Transverse colon (tissue), 4 donors: ENCODE measurements at regions not wholly inside any gene's neighbourhood (a gene's known extent, or its start where the extent isn't known, plus 50 kb on each side); places are given as distances from the start of the nearest gene placed in this dataset.

Source experiments
- DNase-seq: peaks from one replicate; pipeline ENCODE4 v3.0.0-alpha.2; 2019
- H3K27ac ChIP-seq, 4 donors: fragments of 200-600 bp; sonication (generic); 2 replicates each; pipeline ENCODE4 v1.5.1; 2016 to 2018; ENCODE audit warnings: inconsistent platforms in 4 of 4
- H3K27me3 ChIP-seq: fragments of 200-600 bp; sonication (generic); 2 replicates; pipeline ENCODE4 v1.5.1; 2017; ENCODE audit warnings: inconsistent platforms
- H3K36me3 ChIP-seq, 4 donors: fragments of 200-600 bp; sonication (generic); 2 replicates each; pipeline ENCODE4 v1.5.1; 2017 to 2019; ENCODE audit warnings: inconsistent platforms in 4 of 4
- H3K4me1 ChIP-seq, 4 donors: fragments of 200-600 bp; sonication (generic); 2 replicates each; pipeline ENCODE4 v1.5.1; 2017 to 2020; ENCODE audit warnings: inconsistent platforms in 4 of 4
- H3K4me3 ChIP-seq, 4 donors: fragments of 200-600 bp; sonication (generic); 1 replicate in 1 of 4; 2 replicates in 3 of 4; pipeline versions ENCODE4 v1.5.1 to v1.6.1; 2017 to 2019; ENCODE audit warnings: inconsistent platforms in 4 of 4
- H3K9me3 ChIP-seq, 2 donors: fragments of 200-600 bp; sonication (generic); 2 replicates each; pipeline ENCODE4 v1.5.1; 2017 to 2019; ENCODE audit warnings: inconsistent platforms in 2 of 2
- CTCF ChIP-seq, 5 experiments: fragments of 200-600 bp in 3 of 5; fragments of 450-650 bp in 2 of 5; sonication (generic) in 3 of 5; IDR thresholded peaks; 1 replicate in 2 of 5; 2 replicates in 3 of 5; pipeline ENCODE4 v1.5.1; 2016 to 2017; ENCODE audit warnings: antibody characterized with exemption in 5 of 5, inconsistent platforms in 3 of 5, mild to moderate bottlenecking in 2 of 5, moderate library complexity in 1 of 5
- EP300 ChIP-seq: sonication (generic); formaldehyde crosslinking; IDR thresholded peaks from one replicate; pipeline ENCODE4 v1.6.1; 2017; ENCODE audit warnings: antibody characterized with exemption, low read depth
- POLR2A ChIP-seq: fragments of 450-650 bp; IDR thresholded peaks from one replicate; pipeline ENCODE4 v1.6.1; 2016; ENCODE audit warnings: antibody characterized with exemption, mild to moderate bottlenecking, moderate library complexity
- POLR2AphosphoS5 ChIP-seq, 3 donors: sonication (generic); formaldehyde crosslinking; IDR thresholded peaks; one replicate each; pipeline ENCODE4 v1.6.1; 2016; ENCODE audit warnings: antibody characterized with exemption in 3 of 3
- WGBS, 2 donors: methylation state at CpG; one replicate each; pipeline ENCODE4 v1.1.5; 2018; ENCODE audit warnings: low coverage in 1 of 2; 5-methylcytosine and 5-hydroxymethylcytosine counted together
- in situ Hi-C, 4 donors: fragments of 200-750 bp; cut with MboI; loops; one replicate each; pipeline versions ENCODE4 v1.15.0 to v1.15.1; 2017; ENCODE audit warnings: low sequenced_read_pairs in 3 of 4, low pct_ligation_motif_present in 1 of 4, low pct_unique_long_range_greater_than_20kb in 1 of 4
- intact Hi-C: fragments of 100-400 bp; cut with DNase I; formaldehyde crosslinking; loops from one replicate; pipeline ENCODE4 v1.15.1; 2023; ENCODE audit warnings: low total_unique reads

DNA sequence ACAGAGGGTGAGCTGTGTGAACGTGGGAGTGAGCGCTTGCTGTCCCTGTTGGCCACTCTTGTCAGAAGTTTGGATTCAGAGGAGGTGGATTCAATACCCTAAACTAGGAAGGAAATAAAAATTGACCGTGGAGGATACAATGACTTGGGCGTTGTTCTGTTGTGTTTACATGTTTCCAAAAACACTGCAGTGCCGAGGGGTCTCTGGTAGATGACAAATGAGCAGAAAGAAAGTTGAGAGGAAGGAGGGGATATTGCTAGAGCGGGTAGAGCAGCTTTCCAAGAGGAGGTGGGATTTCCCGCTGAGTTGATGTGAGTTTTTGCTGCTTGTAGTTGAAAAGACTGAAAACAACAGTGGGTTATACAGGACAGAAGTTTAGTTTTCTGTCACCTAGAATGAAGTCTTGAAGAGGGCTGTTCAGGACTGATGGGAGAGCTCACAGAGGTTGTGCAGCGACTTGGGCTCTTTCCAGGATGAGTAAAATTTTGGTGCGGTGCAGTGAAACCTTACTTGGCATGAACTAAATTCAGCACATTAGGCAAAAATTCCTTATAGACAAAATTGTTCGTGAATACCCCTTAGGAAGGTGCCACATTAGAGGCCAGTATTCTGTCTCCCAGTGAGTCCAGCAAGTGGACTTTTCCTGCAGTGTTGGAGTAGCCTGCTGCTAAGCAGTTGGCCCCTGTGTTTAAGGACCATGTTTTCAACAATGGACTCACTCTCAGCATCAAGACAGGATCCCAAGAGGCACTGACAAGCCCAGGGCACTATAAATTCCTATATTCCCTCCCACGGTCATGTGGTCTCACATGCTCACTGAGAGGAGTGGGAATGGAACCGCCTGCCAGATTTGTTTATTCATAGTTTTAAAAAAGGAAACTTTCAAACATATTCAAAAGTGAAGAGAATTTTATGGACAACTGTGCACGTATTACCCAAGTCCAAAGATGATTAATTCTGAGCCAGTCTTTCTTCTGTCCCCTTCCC lies 435.0 kb upstream of the C2CD4B start:
- no peak overlapping the region for H3K4me3 ChIP-seq
- peaks cover 12 to 32% (median 26%) of the 10 kb centered on the region in 4 donors for H3K4me1 ChIP-seq
- intact Hi-C loops (no loop called here), in situ Hi-C loops (no loop called here)
- H3K36me3 ChIP-seq, result no peaks in the 10 kb centered on the region
- 63 to 71% methylated on average over 9 to 13 of the region's 13 CpGs for WGBS, 2 donors
- no peaks in the 10 kb centered on the region for H3K9me3 ChIP-seq
- no peaks in the 10 kb centered on the region for H3K27me3 ChIP-seq
- no peak for DNase-seq
- TF ChIP-seq POLR2A (no peak), CTCF (IDR thresholded peaks at IDR 0.05) (no peak), POLR2AphosphoS5 (IDR thresholded peaks at IDR 0.05) (no peak), EP300 (no peak)
- H3K27ac ChIP-seq, result no peak overlapping the region

DNA sequence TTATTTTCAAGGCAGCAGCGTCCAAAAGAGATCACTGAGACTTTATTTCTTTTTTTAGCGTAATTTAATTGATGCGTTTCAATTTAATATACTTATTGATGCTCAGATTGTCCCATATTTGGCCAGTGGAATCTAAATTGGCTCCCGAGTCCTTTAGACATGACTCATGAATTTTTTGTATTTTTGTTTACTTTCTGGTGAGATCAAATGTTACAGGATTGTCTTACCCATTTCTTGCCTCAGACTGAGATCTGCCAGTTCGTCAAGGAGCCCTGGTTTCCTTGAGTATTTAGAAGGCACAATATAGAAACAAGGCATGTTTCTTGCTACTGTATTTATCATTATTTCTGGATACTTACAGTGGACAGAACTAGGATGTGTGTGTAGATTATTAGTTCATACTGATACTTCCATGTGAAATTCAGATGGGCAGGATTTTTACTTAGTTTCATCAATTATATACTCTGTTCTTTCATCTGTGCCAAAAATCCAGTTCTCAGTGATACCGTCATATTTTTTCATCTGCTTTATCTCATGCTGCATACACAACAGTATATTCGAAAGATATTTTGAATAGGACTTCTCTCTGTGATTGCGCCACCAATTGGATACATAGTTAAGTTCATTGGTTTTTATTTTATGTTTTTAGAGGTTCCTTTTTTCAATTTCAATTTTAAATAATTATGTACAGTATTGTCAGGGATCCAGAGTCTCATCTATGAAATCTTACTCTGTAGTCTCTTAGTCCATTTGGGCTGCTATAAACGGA lies 436.9 kb upstream of the C2CD4B start:
- in situ Hi-C loops, result no loop called here
- peak overlapping the region; percentile 61 to 84 (median 72) for H3K27ac ChIP-seq
- no peaks in the 10 kb centered on the region for H3K27me3 ChIP-seq
- intact Hi-C loops, result no loop called here
- no peak for DNase-seq
- no peak overlapping the region for H3K4me3 ChIP-seq
- H3K9me3 ChIP-seq, result no peaks in the 10 kb centered on the region
- no peaks in the 10 kb centered on the region for H3K36me3 ChIP-seq
- TF ChIP-seq EP300 (no peak), CTCF (IDR thresholded peaks at IDR 0.05) (no peak), POLR2A (no peak), POLR2AphosphoS5 (IDR thresholded peaks at IDR 0.05) (no peak)
- H3K4me1 ChIP-seq, result peaks cover 12 to 32% (median 26%) of the 10 kb centered on the region in 4 donors
- WGBS, 2 donors, result 79 to 81% methylated on average over 9 of the region's 9 CpGs

DNA sequence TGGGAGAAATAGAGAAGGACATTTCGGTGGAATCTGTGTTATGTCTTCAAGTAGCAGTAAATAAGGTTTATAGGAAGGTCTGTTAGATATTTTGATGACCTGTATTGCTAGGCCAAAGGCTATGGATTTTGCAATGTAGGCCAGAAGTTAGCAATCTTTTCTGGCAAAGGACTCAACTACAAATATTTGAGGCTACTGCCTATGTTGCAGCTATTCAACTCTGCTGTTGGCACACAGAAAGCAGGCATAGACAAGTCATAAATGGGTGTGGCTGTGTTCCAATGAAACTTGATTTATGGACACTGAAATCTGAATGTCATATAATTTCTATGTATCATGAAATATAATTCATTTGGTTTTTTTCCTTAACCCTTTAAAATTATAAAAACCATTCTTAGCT lies 438.7 kb upstream of the C2CD4B start:
- H3K27ac ChIP-seq, result peak overlapping the region; percentile 61 to 84 (median 72)
- peak; percentile 35 for DNase-seq
- TF ChIP-seq POLR2AphosphoS5 (IDR thresholded peaks at IDR 0.05), result peak in 2 of 3 donors; percentile 11 to 79
- no peak for TF ChIP-seq CTCF (IDR thresholded peaks at IDR 0.05)
- no peak for TF ChIP-seq EP300

GRCh38 chr15:62605282-62605681 lies 437.3 kb upstream of the TPM1 start:
- Histone ChIP-seq H3K36me3 (no peaks in the 10 kb centered on the region), H3K27ac (no peak overlapping the region), H3K4me1 (peaks cover 12 to 31% (median 26%) of the 10 kb centered on the region in 4 donors), H3K4me3 (no peak overlapping the region), H3K27me3 (no peaks in the 10 kb centered on the region), H3K9me3 (no peaks in the 10 kb centered on the region)
- intact Hi-C loops, result no loop called here
- DNase-seq, result no peak
- 77 to 81% methylated on average over 4 to 7 of the region's 7 CpGs for WGBS, 2 donors
- TF ChIP-seq POLR2A (no peak), EP300 (no peak), CTCF (IDR thresholded peaks at IDR 0.05) (no peak), POLR2AphosphoS5 (IDR thresholded peaks at IDR 0.05) (no peak)
- in situ Hi-C loops, result no loop called here

More for the DNA sequence above, 438.7 kb upstream of the C2CD4B start:
- in situ Hi-C loops, result no loop called here
- Histone ChIP-seq H3K4me1 (peaks cover 12 to 32% (median 26%) of the 10 kb centered on the region in 4 donors), H3K9me3 (no peaks in the 10 kb centered on the region), H3K36me3 (no peaks in the 10 kb centered on the region), H3K4me3 (no peak overlapping the region), H3K27me3 (no peaks in the 10 kb centered on the region)
- intact Hi-C loops, result no loop called here
- 37 to 44% methylated on average over 1 of the region's 1 CpG for WGBS, 2 donors
